NCI-H82 (cell line): ENCODE measurements at regions not wholly inside any gene's neighbourhood (a gene's known extent, or its start where the extent isn't known, plus 50 kb on each side); places are given as distances from the start of the nearest gene placed in this dataset.

Experiments
- DNase-seq: peaks from one replicate; lab custom pipeline; 2025; lab: John Stamatoyannopoulos, UW

DNA sequence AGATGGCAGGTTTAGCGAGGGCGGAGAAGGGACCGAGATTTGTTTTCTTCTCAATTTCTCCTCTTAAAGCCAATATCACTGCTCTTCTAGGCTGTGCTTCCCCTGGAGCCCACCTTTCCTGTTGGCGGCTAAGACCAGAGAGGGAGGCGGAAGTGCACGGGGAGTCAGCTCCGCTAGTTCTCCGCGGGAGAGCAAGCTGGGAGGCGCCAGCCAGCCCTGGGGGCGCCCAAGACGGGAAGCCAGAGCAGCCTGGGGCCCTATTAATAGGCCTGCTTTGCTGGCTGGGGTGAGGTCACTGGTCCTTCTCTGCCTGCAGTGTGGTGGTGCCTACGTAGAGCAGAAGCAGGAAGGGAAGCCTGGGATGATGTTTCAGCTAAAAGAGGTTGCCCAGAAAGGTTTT lies 61.6 kb downstream of the LSM5 start:
- no peak for DNase-seq

- peak; percentile 84 for DNase-seq
Measured at GRCh38 chr7:32427769-32428291, 62.4 kb downstream of the LSM5 start.

- DNase-seq, result no peak
Measured at GRCh38 chr7:32416846-32417245, 73.3 kb downstream of the LSM5 start.

DNA sequence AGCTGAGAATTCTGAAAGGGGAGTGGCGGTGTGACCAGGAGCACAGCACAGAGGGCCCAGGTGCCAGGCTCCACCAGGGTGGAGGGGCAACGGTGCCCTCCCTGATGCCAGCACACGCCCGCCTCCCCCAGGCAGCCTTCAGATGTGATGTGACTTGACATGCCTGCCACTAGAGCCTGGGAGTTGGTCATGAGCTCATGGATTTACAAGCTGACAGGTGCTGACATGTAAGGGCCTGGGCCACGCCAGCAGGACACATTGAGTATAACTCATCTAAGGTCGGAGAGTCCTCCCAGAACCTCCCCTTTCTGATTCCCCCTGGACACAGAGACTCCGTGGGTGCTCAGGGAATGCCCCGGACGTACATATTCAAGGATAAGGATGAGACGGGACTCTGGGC lies 74.2 kb downstream of the LSM5 start:
- no peak for DNase-seq

DNA sequence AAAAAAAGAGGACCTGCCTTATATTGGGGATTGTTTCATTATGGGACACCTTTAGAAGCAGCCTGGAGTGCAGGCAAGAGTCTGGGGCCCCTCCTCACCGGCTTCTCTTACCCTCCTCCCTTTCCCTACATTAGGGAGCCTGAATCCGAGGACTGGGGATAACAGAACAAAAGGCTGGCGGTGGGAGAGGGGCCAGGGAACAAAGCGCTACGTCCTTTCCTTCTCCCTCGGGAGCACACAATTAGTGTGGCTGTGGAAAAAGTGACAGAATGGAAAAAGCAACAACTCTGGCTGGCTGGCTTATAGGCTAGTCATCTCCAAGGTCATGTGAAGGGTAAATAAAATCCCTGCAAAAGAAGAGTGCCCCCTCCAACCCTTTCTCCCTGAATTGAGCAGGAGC lies 74.7 kb downstream of the LSM5 start:
- DNase-seq, result no peak

DNA sequence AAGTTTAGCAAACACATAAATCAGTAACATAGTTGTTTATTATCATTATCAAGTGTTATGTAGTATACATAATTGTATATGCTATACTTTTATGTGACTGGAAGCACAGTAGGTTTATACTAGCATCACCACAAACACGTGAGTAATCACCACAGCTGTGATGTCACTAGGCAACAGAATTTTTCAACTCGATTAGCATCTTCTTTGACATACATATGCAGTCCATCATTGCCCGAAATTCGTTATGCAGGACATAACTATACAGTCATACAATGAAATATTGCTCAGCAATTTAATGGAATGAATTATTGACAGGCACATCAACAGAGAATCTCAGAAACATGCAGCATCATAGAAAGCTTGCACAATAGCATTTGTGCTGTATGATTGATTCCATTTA lies 77.7 kb downstream of the LSM5 start:
- no peak for DNase-seq

DNA sequence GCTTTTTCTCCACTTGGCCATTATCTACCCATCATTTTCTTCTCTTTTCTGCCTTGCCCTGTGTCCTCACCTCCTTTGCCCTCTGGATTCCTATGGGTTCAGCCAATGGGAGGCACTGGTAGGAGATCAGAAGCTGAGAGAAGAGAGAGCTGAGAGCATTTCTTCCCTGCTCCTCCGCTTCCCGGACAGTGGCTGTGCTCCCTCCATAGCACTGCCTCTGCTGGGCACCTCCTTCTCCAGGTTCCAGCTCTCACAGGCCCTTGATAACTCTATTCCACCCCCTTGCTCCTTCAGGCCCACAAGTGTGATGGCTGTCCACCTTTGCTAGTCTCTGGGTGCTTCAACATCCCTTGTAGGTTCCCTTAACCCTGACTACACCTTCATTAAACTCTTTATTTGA lies 79.6 kb downstream of the LSM5 start:
- no peak for DNase-seq

DNA sequence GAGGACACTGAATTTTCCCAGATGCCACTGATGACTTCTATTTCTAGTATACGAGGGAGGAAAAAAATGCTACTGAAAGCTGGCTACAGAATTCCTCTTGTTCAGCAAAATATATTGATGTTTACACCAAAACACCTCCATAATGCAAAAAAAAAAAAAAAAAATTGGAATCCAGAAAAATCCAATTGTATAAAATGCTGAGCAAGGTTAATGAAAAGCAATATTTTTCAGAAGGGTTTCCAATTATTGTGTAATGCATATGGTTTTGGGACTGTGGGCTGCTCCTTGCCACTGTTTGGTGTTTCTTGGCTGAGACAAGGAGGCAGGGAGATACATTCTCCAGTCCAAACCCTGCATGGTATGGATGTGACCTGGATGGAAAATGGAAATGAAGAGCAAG lies 83.8 kb downstream of the LSM5 start:
- no peak for DNase-seq

- no peak for DNase-seq
Measured at GRCh38 chr7:32403463-32404229, 86.5 kb downstream of the LSM5 start.

- DNase-seq, result no peak
Measured at GRCh38 chr7:32400676-32401075, 89.5 kb downstream of the LSM5 start.

DNA sequence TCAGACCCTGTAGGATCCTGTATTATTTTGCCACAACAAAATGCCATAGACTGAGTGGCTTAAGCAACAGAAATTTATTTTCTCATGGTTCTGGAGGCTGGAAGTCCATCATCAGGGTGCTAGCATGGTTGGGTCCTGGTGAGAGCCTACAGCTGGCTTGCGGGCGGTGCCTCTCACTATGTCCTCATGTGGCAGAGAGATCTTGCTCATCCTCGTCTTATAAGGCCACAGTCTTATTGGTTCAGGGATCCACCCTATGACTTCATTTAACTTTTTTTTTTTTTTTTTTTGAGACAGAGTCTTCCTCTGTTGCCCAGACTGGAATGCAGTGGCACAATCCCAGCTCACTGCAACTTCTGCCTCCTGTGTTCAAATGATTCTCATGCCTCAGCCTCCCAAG lies 90.9 kb downstream of the LSM5 start:
- DNase-seq, result no peak

DNA sequence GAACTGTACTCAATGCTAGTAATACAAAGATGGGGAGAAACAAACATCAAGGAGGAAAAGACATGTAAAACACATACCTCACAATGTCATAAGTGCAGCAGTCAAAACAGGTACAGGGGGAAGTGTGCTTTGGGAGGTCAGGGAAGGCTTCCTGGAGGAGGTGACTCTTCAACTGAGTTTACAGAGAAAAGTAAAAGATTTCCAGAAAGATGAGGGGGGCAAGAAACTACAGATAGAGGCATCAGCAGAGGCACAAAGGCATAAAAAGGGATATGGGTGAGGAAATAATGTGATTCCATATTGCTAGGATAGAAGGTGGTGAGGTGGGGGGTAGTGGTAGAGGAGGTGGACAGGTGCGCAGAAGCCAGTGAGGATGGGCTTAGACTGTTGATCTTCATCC lies 95.0 kb downstream of the LSM5 start:
- no peak for DNase-seq

DNA sequence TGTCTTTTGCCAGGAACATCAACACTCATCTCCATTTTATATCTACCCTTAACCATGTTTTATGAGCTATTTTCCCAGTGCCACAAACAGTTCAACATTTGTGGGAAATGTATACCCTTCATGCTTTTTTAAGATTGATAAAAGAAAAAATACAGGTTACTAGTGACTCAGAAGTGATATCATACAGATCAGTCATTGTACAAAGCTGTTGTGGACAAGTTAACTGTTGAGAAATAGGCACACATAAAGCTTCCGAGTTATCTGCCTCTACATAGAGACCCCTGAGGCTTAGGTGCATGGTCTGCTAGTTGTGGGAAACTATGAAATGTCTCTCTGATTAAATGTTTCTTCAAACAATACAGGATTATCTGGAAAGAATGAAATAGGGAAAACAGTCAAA lies 96.3 kb downstream of the LSM5 start:
- no peak for DNase-seq

DNA sequence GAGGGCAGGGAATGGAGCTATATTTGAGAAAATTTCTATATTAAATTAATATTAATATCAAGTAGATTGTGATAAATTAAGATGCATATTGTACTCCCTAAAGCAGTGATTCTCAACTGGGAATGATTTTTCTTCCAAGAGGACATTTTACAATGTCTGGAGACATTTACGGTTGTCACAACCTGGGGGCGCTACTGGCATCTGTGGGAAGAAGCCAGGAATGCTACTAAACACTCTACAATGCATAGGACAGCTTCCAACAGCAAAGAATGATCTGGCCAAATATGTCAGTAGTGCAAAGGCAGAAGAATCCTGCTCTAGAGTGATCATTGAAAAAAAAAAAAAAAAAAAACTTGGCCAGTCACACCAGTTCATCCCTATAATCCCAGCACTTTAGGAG lies 100.0 kb downstream of the LSM5 start:
- DNase-seq, result peak; percentile 9

GRCh38 chr7:32385316-32385956 lies 104.7 kb downstream of the LSM5 start:
- no peak for DNase-seq

DNA sequence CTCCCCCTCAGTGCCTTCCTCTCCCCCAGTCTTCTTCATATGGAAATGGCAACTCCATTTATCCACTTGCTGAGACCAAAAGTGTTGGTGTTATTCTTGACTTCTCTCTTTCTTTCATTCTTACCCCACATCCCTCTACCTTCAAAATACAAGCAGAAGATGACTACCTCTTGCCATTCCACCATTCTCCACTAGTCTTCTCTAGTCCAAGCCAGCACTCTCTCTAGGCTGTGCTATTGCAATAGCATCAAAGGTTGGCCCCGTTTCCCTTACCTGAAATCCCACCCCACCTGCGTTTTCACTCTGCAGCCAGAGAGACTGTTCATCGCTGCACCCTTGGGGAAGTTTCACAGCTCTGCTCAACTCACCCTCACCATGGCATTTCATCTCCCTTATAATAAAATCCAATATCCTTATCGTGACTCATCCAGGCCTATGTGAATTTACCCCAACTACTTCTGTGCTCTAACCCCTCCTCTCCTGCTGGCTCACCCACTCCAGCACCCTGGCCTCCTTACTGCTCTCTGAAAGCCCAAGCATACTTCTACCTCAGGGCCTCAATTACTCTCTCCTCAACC lies 109.1 kb downstream of the LSM5 start:
- no peak for DNase-seq

- DNase-seq, result no peak
Measured at GRCh38 chr7:32379510-32380112, 110.6 kb downstream of the LSM5 start.

- DNase-seq, result no peak
Measured at GRCh38 chr7:32378988-32379387, 111.2 kb downstream of the LSM5 start.

- DNase-seq, result no peak
Measured at GRCh38 chr7:32364581-32364980, 125.6 kb downstream of the LSM5 start.

- no peak for DNase-seq
Measured at GRCh38 chr7:32360127-32360526, 130.1 kb downstream of the LSM5 start.

- peak; percentile 79 for DNase-seq
Measured at GRCh38 chr7:32357535-32358277, 132.5 kb downstream of the LSM5 start.

DNA sequence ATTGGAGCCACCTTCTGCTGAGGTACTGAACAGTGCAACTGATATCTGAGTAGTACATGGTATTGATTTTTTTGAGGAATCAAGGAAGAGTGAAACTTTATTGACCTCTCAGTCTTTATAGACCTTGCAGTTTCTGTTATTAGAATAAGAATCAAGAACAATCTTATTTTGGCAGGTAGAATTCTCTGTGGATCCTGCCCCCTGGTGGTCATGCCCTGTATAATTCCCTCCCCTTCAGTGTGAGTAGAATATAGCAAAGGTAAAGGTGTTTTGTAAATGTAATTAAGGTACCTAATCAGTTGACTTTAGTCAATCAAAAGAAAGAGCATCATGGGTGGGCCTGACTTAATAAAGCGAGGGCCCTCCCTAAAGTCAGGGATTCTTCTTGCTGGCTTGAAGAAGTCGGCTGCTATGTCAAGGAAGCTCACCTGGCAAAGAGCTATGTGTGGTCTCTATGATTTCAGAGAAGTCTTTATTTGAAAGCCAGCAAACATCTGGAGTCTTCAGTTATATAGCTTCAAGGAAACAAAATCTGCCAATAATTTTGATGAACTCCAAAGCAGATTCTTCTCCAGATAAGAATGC lies 142.8 kb downstream of the LSM5 start:
- DNase-seq, result peak; percentile 53
